ENCODE measurements at regions not wholly inside any gene's neighbourhood (a gene's known extent, or its start where the extent isn't known, plus 50 kb on each side); places are given as distances from the start of the nearest gene placed in this dataset.

DNA sequence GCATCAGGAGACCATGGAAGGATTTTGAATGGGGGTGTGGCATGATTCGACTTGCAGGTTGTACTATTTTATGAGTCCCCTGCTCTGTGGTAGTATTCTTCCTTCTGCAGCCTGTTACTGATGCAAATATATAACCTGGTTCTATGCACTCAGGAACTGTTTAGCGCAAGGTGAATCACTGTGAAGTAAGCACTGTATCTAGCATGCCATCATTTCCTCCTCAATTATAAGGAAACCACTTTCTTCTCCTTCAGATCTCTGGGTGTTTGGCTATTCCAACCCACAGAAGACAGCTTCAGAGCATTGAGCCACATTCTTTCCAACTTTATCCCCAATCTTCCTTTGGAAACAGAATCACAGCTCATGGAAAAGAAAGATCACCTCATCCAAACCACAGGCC lies 176.7 kb downstream of the DIPK2A start:
- Histone ChIP-seq H3K36me3 (ENCODE audit: insufficient read depth, low read length) (no peaks in the 10 kb centered on the region), H3K4me3 (ENCODE audit: low read depth, low read length, poor library complexity, severe bottlenecking) (no peak overlapping the region), H3K9ac (ENCODE audit: low read length) (no peak overlapping the region), H3K27ac (ENCODE audit: low read depth, low read length, poor library complexity, severe bottlenecking) (no peak overlapping the region), H2AFZ (ENCODE audit: low read length) (no peak overlapping the region), H4K20me1 (ENCODE audit: insufficient read depth, low read length) (no peaks in the 10 kb centered on the region), H3K4me1 (ENCODE audit: insufficient read depth, low read length, severe bottlenecking) (no peaks in the 10 kb centered on the region), H3K4me2 (ENCODE audit: low read length) (no peak overlapping the region), H3F3A (ENCODE audit: insufficient read depth, low read length) (no peaks in the 10 kb centered on the region), H3K79me2 (ENCODE audit: insufficient read depth, low read length) (no peaks in the 10 kb centered on the region), H3K9me2 (ENCODE audit: low read depth, low read length) (no peaks in the 10 kb centered on the region; the same call in 1 of the 2 replicates), H3K27me3 (ENCODE audit: insufficient read depth, low read length) (no peaks in the 10 kb centered on the region), H3K9me3 (ENCODE audit: low read length) (no peaks in the 10 kb centered on the region)
- TF ChIP-seq EZH2 (IDR thresholded peaks at IDR 0.05; ENCODE audit: borderline replicate concordance, low read length) = no peak
- TF ChIP-seq, protein P1, sequence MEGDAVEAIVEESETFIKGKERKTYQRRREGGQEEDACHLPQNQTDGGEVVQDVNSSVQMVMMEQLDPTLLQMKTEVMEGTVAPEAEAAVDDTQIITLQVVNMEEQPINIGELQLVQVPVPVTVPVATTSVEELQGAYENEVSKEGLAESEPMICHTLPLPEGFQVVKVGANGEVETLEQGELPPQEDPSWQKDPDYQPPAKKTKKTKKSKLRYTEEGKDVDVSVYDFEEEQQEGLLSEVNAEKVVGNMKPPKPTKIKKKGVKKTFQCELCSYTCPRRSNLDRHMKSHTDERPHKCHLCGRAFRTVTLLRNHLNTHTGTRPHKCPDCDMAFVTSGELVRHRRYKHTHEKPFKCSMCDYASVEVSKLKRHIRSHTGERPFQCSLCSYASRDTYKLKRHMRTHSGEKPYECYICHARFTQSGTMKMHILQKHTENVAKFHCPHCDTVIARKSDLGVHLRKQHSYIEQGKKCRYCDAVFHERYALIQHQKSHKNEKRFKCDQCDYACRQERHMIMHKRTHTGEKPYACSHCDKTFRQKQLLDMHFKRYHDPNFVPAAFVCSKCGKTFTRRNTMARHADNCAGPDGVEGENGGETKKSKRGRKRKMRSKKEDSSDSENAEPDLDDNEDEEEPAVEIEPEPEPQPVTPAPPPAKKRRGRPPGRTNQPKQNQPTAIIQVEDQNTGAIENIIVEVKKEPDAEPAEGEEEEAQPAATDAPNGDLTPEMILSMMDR (IDR thresholded peaks at IDR 0.05; ENCODE audit: low read length) = no peak

DNA sequence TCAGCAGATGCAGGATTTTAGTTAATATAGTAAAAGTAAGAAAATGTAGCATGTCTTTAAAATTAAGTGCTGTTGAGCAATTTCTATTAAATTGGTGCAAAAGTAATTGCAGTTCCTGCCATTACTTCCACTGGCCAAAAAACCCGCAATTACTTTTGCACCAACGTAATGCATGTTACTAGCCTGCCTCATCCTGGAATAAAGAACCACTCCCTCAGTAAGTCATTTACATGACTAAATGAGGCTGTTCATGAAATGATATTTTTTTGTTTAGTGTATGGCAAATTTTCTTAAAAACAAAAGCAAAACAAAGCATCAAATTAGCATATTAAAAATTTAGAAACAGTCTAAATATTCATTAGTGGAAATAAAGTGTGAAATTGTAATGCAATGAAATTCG lies 180.4 kb downstream of the DIPK2A start:
- TF ChIP-seq, protein P1 (IDR thresholded peaks at IDR 0.05; ENCODE audit: low read length) = no peak
- TF ChIP-seq EZH2 (IDR thresholded peaks at IDR 0.05; ENCODE audit: borderline replicate concordance, low read length) = no peak
- Histone ChIP-seq H3K4me1 (ENCODE audit: insufficient read depth, low read length, severe bottlenecking) (no peaks in the 10 kb centered on the region), H3K9ac (ENCODE audit: low read length) (no peak overlapping the region), H3K27me3 (ENCODE audit: insufficient read depth, low read length) (no peaks in the 10 kb centered on the region), H3K4me3 (ENCODE audit: low read depth, low read length, poor library complexity, severe bottlenecking) (no peak overlapping the region), H3K9me2 (ENCODE audit: low read depth, low read length) (no peaks in the 10 kb centered on the region), H3K79me2 (ENCODE audit: insufficient read depth, low read length) (no peaks in the 10 kb centered on the region), H4K20me1 (ENCODE audit: insufficient read depth, low read length) (no peaks in the 10 kb centered on the region), H3K9me3 (ENCODE audit: low read length) (no peaks in the 10 kb centered on the region), H3K36me3 (ENCODE audit: insufficient read depth, low read length) (no peaks in the 10 kb centered on the region), H3F3A (ENCODE audit: insufficient read depth, low read length) (no peaks in the 10 kb centered on the region), H3K27ac (ENCODE audit: low read depth, low read length, poor library complexity, severe bottlenecking) (no peak overlapping the region), H2AFZ (ENCODE audit: low read length) (no peak overlapping the region), H3K4me2 (ENCODE audit: low read length) (no peak overlapping the region)

DNA sequence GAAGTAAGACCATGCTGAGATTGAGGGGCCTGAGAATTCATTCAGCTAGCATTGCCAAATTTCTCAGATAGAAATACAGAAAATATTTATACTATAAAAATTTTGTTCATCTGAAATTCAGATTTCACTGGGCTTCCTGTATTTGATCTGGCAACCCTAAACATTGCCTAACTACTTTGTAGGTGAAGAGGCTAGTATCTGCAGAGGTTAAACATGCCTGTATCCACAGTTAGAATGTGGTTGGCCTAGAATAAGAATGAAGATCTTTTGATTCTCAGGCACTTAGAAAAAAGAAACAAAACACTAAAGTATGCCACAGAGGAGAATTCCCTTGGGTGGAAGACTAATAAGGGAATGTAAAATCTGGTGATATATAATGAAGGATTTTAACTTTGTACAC lies 189.0 kb downstream of the DIPK2A start:
- Histone ChIP-seq H3F3A (ENCODE audit: insufficient read depth, low read length) (no peaks in the 10 kb centered on the region), H3K4me3 (ENCODE audit: low read depth, low read length, poor library complexity, severe bottlenecking) (no peak overlapping the region), H3K9ac (ENCODE audit: low read length) (no peak overlapping the region), H3K27me3 (ENCODE audit: insufficient read depth, low read length) (no peaks in the 10 kb centered on the region), H3K9me2 (ENCODE audit: low read depth, low read length) (no peaks in the 10 kb centered on the region), H3K4me2 (ENCODE audit: low read length) (no peak overlapping the region), H3K36me3 (ENCODE audit: insufficient read depth, low read length) (no peaks in the 10 kb centered on the region), H3K4me1 (ENCODE audit: insufficient read depth, low read length, severe bottlenecking) (no peaks in the 10 kb centered on the region), H3K27ac (ENCODE audit: low read depth, low read length, poor library complexity, severe bottlenecking) (no peak overlapping the region), H4K20me1 (ENCODE audit: insufficient read depth, low read length) (no peaks in the 10 kb centered on the region), H3K79me2 (ENCODE audit: insufficient read depth, low read length) (no peaks in the 10 kb centered on the region), H2AFZ (ENCODE audit: low read length) (no peak overlapping the region), H3K9me3 (ENCODE audit: low read length) (0 out of 2 replicates have a peak, but pooled peaks cover 2% of the 10 kb centered on the region)
- no peak for TF ChIP-seq EZH2 (IDR thresholded peaks at IDR 0.05; ENCODE audit: borderline replicate concordance, low read length)
- TF ChIP-seq, protein P1 (IDR thresholded peaks at IDR 0.05; ENCODE audit: low read length) = no peak
